IMR-90 (cell line): ENCODE measurements at regions not wholly inside any gene's neighbourhood (a gene's known extent, or its start where the extent isn't known, plus 50 kb on each side); places are given as distances from the start of the nearest gene placed in this dataset.

Experiments
- ATAC-seq: fragments of 200-7000 bp; cut with Tn5 transposase; 2 replicates; pipeline ENCODE4 v1.9.1; 2020; ENCODE audit warnings: low read depth, mild to moderate bottlenecking, moderate library complexity
- BruUV-seq: library from RNA; stranded (reverse); fragments of 400-500 nt; replicated peaks from 2 replicates; lab custom pipeline; 2021; lab: Mats Ljungman, UMichigan
- CTCF ChIA-PET: fragments of 300-600 bp; formaldehyde crosslinking; extraction: SDS; loops from one replicate; lab custom pipeline; 2021; ENCODE audit warnings: antibody characterized with exemption; lab: Yijun Ruan, JAX
- POLR2A ChIA-PET: fragments of 300-600 bp; sonication (Branson Sonifier 250); formaldehyde crosslinking; loops from one replicate; lab custom pipeline; 2022; ENCODE audit warnings: antibody characterized with exemption; ENCODE audit not compliant: unreplicated experiment; lab: Charles Lee
- DNase-seq: peaks from one replicate; pipeline ENCODE4 v3.0.0; 2013
- H2AFZ ChIP-seq: replicated peaks from 2 replicates; pipeline ENCODE3; 2013; ENCODE audit warnings: low read length, mild to moderate bottlenecking; ENCODE audit not compliant: poor library complexity
- H2AK5ac ChIP-seq: 2 replicates; pipeline ENCODE4 v1.6.1; 2013; ENCODE audit warnings: low read depth, low read length, inconsistent platforms
- H2AK9ac ChIP-seq: replicated peaks from 2 replicates; pipeline ENCODE3; 2013; ENCODE audit warnings: mild to moderate bottlenecking, low read depth, low read length, moderate library complexity; ENCODE audit not compliant: poor library complexity
- H2BK120ac ChIP-seq: 2 replicates; pipeline ENCODE4 v1.6.1; 2013; ENCODE audit warnings: low read depth, low read length, inconsistent platforms
- H2BK15ac ChIP-seq: 3 replicates; pipeline ENCODE4 v1.6.1; 2013; ENCODE audit warnings: low read depth, low read length, inconsistent platforms
- H2BK20ac ChIP-seq: 2 replicates; pipeline ENCODE4 v1.6.1; 2013; ENCODE audit warnings: low read depth, mild to moderate bottlenecking, inconsistent platforms, low read length, moderate library complexity
- H2BK5ac ChIP-seq: 2 replicates; pipeline ENCODE4 v1.6.1; 2013; ENCODE audit warnings: mild to moderate bottlenecking, low read depth, low read length, inconsistent platforms; ENCODE audit not compliant: poor library complexity, severe bottlenecking
- H3K14ac ChIP-seq: replicated peaks from 2 replicates; pipeline ENCODE4 v1.6.1; 2013; ENCODE audit warnings: low read depth, low read length, inconsistent platforms
- H3K18ac ChIP-seq: 2 replicates; pipeline ENCODE4 v1.6.1; 2013; ENCODE audit warnings: low read depth, low read length, control low read depth
- H3K23ac ChIP-seq: 2 replicates; pipeline ENCODE4 v1.6.1; 2013; ENCODE audit warnings: low read depth, low read length, inconsistent platforms
- H3K27ac ChIP-seq: 2 replicates; pipeline ENCODE4 v1.5.1; 2013; ENCODE audit warnings: mild to moderate bottlenecking, control low read depth, low read length; ENCODE audit not compliant: insufficient read depth
- H3K27me3 ChIP-seq: 2 replicates; pipeline ENCODE4 v1.6.1; 2013; ENCODE audit warnings: low read length; ENCODE audit not compliant: control insufficient read depth, insufficient read depth
- H3K36me3 ChIP-seq: 2 replicates; pipeline ENCODE4 v1.6.1; 2013; ENCODE audit warnings: low read length, mixed read lengths; ENCODE audit not compliant: control insufficient read depth, insufficient read depth
- H3K4ac ChIP-seq: 2 replicates; pipeline ENCODE4 v1.6.1; 2013; ENCODE audit warnings: low read depth, low read length, inconsistent platforms
- H3K4me1 ChIP-seq: 2 replicates; pipeline ENCODE4 v1.6.1; 2013; ENCODE audit warnings: low read length, mixed read lengths; ENCODE audit not compliant: control insufficient read depth, insufficient read depth
- H3K4me2 ChIP-seq: 2 replicates; pipeline ENCODE4 v1.6.1; 2013; ENCODE audit warnings: low read depth, mild to moderate bottlenecking, control low read depth, low read length, moderate library complexity
- H3K4me3 ChIP-seq: 2 replicates; pipeline ENCODE4 v1.5.1; 2013; ENCODE audit warnings: low read depth, mild to moderate bottlenecking, control low read depth, low read length, moderate library complexity; ENCODE audit not compliant: insufficient read depth
- H3K56ac ChIP-seq: 2 replicates; pipeline ENCODE4 v1.6.1; 2013; ENCODE audit warnings: low read length, inconsistent platforms; ENCODE audit not compliant: insufficient read depth; ENCODE audit errors: extremely low read depth
- H3K79me1 ChIP-seq, 2 experiments: 2 replicates each; pipeline ENCODE4 v1.6.1; 2013; ENCODE audit warnings: low read length in 2 of 2, inconsistent platforms in 1 of 2, low read depth in 1 of 2
- H3K9ac ChIP-seq: 2 replicates; pipeline ENCODE4 v1.6.1; 2013; ENCODE audit warnings: low read depth, low read length, control low read depth
- H3K9me1 ChIP-seq: 2 replicates; pipeline ENCODE4 v1.6.1; 2013; ENCODE audit warnings: low read length, inconsistent platforms; ENCODE audit not compliant: insufficient read depth
- H3K9me3 ChIP-seq: 2 replicates; pipeline ENCODE4 v1.6.1; 2013; ENCODE audit warnings: low read length; ENCODE audit not compliant: control insufficient read depth, insufficient read depth
- H4K20me1 ChIP-seq: 2 replicates; pipeline ENCODE4 v1.6.1; 2013; ENCODE audit warnings: low read length, inconsistent platforms; ENCODE audit not compliant: insufficient read depth
- H4K5ac ChIP-seq: 2 replicates; pipeline ENCODE4 v1.6.1; 2013; ENCODE audit warnings: mild to moderate bottlenecking, low read depth, low read length, control low read depth
- H4K8ac ChIP-seq, 2 experiments: 2 replicates each; pipeline ENCODE4 v1.6.1; 2013; ENCODE audit warnings: low read depth in 2 of 2, low read length in 2 of 2, control low read depth in 1 of 2, inconsistent platforms in 1 of 2
- H4K91ac ChIP-seq: 2 replicates; pipeline ENCODE4 v1.6.1; 2013; ENCODE audit warnings: low read depth, low read length, inconsistent platforms; ENCODE audit not compliant: insufficient read depth
- RCOR1 ChIP-seq: IDR thresholded peaks from 2 replicates; pipeline ENCODE4 v1.6.1; 2012; ENCODE audit warnings: mild to moderate bottlenecking, low read length, improper control_type of control experiment; ENCODE audit not compliant: insufficient replicate concordance
- WGBS, 2 experiments: methylation state at CpG; one replicate each; pipeline versions ENCODE4 v1.1.5 to v1.1.7; 2013; ENCODE audit warnings: missing lambda C conversion rate in 2 of 2; ENCODE audit not compliant: insufficient read length in 1 of 2; ENCODE audit errors: extremely low coverage in 2 of 2; 5-methylcytosine and 5-hydroxymethylcytosine counted together
- dilution Hi-C: fragments of 300-500 bp; cut with HindIII; formaldehyde crosslinking; loops from one replicate; pipeline ENCODE4 v1.14.3; 2018; ENCODE audit warnings: low sequenced_read_pairs; ENCODE audit not compliant: unreplicated experiment
- in situ Hi-C: fragments of 300-500 bp; cut with MboI; formaldehyde crosslinking; loops from 3 replicates; pipeline ENCODE4 v1.14.3; 2019; ENCODE audit warnings: low sequenced_read_pairs, inconsistent platforms, mixed read lengths
- intact Hi-C: fragments of 100-400 bp; cut with micrococcal nuclease; formaldehyde crosslinking; loops from 2 replicates; pipeline ENCODE4 v1.10.0; 2022

GRCh38 chr18:2410688-2411087, 160.6 kb downstream of the METTL4 start:
- Histone ChIP-seq H3K14ac (no peak overlapping the region), H3K4me3 (no peak overlapping the region), H4K91ac (no peak overlapping the region), H2BK20ac (0 out of 2 replicates have a peak overlapping the region, but pooled peaks have one; percentile 16), H2AK5ac (no peak overlapping the region), H3K4ac (no peak overlapping the region), H2BK5ac (peak overlapping the region; percentile 43), H3K56ac (no peak overlapping the region), H3K27me3 (no peaks in the 10 kb centered on the region), H3K4me1 (peaks cover 5% of the 10 kb centered on the region), H3K4me2 (no peak overlapping the region), H4K20me1 (no peaks in the 10 kb centered on the region), H3K9me1 (peaks cover 5% of the 10 kb centered on the region), H3K79me1 (0 out of 4 replicates have a peak, but pooled peaks cover 0 to 4% of the 10 kb centered on the region in 2 experiments), H2AK9ac (no peak overlapping the region), H2AFZ (no peak overlapping the region), H3K27ac (no peak overlapping the region), H2BK120ac (no peak overlapping the region), H2BK15ac (no peak overlapping the region), H4K5ac (no peak overlapping the region), H3K9me3 (no peaks in the 10 kb centered on the region), H4K8ac (no peak overlapping the region), H3K36me3 (no peaks in the 10 kb centered on the region), H3K9ac (no peak overlapping the region), H3K18ac (no peak overlapping the region), H3K23ac (no peak overlapping the region)
- no peak for DNase-seq
- ChIA-PET POLR2A (no interaction called here), CTCF (interaction anchor here (0.6 kb wide), 1 partner anchor 9 kb away, joined by 3 read pairs; no protein-coding TSS in a partner anchor)
- dilution Hi-C loops (no loop called here), in situ Hi-C loops (no loop called here), intact Hi-C loops (no loop called here)
- no TSS peak for BruUV-seq
- no CpG with 5 or more reads among the region's 1 CpG for WGBS, 2 experiments
- no peak for TF ChIP-seq RCOR1
- ATAC-seq, result no peak
